NCI-H1048 (cell line): ENCODE measurements at regions not wholly inside any gene's neighbourhood (a gene's known extent, or its start where the extent isn't known, plus 50 kb on each side); places are given as distances from the start of the nearest gene placed in this dataset.

Experiments used
- DNase-seq: peaks from one replicate; lab custom pipeline; 2025; lab: John Stamatoyannopoulos, UW

GRCh38 chr5:24714746-24715145, 70.0 kb upstream of the CDH10 start:
- DNase-seq = no peak

- no peak for DNase-seq
These were observed 68.2 kb upstream of the CDH10 start for GRCh38 chr5:24712947-24713346.

- no peak for DNase-seq
These were observed 67.3 kb upstream of the CDH10 start for GRCh38 chr5:24712047-24712446.

GRCh38 chr5:24703934-24704333, 59.2 kb upstream of the CDH10 start:
- no peak for DNase-seq
